Mucosa of gallbladder (tissue), 1 donor: ENCODE measurements at regions not wholly inside any gene's neighbourhood (a gene's known extent, or its start where the extent isn't known, plus 50 kb on each side); places are given as distances from the start of the nearest gene placed in this dataset.
"Not testable (repeated sequence)": the region's sequence is repeated elsewhere in the genome, so short reads cannot be mapped to it uniquely, and the experiment has no call there.

Experiments
- DNase-seq: peaks from one replicate; pipeline ENCODE4 v3.0.0-alpha.2; 2020; ENCODE audit warnings: low spot score
- donor health status: DM: no; HTN: no; CAD: no.

DNA sequence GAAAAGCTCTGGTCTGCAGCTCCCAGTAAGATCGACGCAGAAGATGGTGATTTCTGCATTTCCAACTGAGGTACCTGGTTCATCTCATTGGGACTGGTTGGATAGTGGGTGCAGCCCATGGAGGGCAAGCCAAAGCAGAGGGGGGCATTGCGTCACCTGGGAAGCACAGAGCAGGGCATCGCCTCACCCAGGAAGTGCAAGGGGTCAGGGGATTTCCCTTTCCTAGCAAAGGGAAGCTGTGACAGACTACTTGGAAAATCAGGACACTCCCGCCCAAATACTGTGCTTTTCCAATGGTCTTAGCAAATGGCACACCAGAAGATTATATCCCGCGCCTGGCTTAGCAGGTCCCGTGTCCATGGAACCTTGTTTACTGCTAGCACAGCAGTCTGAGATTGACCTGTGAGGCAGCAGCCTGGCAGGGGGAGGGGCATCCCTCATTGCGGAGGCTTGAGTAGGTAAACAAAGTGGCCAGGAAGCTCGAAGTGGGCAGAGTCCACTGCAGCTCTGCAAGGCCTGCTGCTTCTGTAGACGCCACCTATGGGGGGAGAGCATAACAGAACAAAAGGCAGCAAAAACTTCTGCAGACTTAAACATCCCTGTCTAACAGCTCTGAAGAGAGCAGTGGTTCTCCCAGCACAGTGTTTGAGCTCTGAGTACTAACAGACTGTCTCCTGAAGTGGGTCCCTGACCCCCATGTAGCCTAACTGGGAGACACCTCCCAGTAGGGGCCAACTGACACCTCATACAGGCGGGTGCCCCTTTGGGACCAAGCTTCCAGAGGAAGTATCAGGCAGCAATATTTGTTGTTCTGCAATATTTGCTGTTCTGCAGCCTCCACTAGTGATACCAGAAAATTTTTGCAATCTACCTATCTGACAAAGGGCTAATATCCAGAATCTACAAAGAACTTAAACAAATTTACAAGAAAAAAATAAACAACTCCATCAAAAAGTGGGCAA lies 871.7 kb downstream of the IGSF11 start:
- DNase-seq: not testable (repeated sequence)

DNA sequence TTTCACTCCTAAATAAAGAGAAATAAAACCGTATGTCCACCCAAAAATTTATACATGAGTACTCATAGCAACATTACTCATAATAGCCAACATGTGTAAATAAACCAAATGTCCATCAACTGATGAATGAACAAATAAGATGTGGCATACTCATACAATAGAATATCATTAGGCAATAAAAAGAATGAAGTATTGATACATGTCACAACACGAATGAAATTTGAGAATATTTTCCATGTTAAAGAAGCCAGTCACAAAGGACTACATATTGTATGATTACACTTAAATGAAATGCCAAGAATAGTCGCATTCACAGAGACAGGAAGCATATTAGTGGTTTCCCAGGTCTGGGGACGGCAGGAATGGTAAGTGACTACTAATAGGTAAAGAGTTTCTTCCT lies 869.2 kb downstream of the IGSF11 start:
- no peak for DNase-seq

DNA sequence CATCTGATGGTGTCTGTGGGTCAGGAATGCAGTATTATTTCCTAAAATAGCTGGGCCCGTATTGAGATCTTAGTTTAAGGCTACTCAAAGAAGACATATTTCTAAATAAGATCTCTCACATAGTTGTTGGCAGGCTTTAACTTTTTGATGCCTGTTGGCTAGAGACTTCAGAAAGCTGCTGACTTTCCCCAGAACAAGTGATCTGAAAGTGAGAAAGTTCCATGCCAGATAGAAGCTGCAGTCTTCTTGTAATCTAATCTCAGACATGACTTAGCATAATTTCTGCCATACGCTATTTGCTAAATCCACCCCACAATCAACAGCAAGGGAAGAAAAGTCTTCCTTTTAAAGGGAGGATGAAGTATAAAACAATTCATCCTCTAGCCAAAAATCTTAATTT lies 867.1 kb downstream of the IGSF11 start:
- no peak for DNase-seq

GRCh38 chr3:118168175-118168574 lies 866.5 kb downstream of the IGSF11 start:
- DNase-seq: no peak

- no peak for DNase-seq
Observed at GRCh38 chr3:118171236-118171852, 863.3 kb downstream of the IGSF11 start.

DNA sequence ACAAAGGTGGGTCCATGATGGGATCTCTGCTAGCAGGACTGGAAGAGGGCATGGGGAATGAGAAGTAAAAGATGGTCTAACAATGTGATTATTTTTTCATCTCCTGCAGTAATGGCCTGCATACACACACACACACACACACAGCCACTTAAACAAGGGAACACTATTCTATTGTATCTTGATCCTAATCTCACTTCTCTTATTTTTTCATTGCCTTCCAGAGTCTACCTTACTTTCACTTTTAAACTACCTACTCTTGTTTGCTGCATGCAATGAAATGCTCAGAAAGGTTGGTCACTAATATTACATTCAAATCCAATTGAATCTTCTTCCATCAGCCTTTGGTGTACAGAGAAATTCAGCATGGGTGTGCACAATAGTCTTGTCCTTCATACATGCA lies 853.8 kb downstream of the IGSF11 start:
- no peak for DNase-seq

DNA sequence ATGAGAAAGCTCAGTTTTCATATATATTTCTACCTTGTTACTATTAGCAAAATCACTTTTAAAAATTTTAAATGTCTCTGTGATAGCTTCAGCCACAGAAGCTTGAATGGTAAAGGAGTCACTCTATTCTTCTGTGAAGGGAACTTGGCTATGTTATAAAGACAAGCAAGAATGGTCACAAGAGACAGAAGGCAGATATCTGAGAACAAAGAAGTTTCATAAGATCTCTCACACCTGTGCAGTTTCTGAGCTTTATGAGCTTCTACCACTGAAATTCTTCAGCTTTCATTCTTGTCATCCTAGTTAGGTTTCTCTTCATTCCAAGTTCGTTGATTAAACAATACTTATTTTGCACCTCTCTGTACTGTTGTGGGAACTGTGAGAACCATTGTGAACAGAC lies 853.4 kb downstream of the IGSF11 start:
- no peak for DNase-seq

DNA sequence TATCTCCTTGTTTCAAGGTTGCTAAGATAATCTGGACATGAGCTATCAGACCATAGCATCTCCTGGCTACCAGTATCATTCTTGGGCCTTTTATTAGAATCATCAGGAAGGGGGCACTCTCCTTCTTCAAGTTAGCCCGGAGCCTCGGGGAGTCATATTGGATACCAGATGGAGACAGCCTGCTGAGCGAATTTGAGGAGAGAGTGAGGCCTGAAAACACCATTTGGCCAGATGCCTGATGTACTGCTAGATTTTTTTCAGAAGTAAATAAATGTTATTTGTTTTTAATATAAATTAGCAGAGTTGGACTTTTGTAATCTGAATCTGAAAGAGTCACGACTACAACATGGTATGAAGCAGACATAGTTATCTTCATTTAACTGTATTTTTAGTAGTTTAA lies 848.6 kb downstream of the IGSF11 start:
- DNase-seq: no peak

DNA sequence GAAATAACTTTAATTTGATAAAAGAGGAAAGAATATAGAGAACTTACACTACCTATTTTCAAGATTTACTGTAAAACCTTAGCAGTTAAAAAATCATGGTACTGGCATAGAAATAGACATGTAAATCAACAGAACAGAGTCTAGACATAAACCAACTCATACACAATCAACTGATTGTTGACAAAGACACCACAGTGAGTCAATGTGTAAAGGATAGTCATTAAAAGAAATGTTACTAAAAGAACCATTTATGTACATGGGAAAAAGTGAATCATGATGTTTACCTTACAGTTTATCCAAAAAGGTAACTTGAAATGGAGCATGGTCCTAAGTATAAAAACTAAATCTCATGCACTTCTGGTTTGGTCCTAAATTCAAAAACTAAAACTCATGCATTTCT lies 847.4 kb downstream of the IGSF11 start:
- DNase-seq: no peak

- DNase-seq: no peak
Observed at GRCh38 chr3:118196183-118196582, 838.5 kb downstream of the IGSF11 start.

- no peak for DNase-seq
Observed at GRCh38 chr3:118199044-118199443, 835.6 kb downstream of the IGSF11 start.

GRCh38 chr3:118204052-118204656 lies 830.5 kb downstream of the IGSF11 start:
- no peak for DNase-seq

GRCh38 chr3:118207271-118207670 lies 827.4 kb downstream of the IGSF11 start:
- no peak for DNase-seq

GRCh38 chr3:118208642-118209041 lies 826.0 kb downstream of the IGSF11 start:
- DNase-seq: no peak

DNA sequence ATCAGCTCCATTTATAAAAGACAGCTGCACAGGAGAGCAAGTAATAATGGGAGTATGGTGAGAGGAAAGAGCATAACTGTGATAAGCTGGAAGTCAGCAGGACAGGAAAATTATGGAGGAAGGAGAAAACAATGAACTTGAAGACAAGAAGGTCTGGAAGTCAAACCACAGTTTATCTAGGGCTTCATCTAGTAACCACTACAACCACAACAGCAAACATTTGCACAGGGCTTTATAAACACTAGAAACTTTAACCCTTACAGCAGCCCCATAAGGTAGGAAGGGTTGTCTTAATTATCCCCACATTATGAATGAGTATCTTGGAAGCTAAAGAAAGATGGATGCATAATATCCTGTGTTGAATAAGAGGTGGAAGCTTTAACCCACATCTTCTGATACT lies 820.8 kb downstream of the IGSF11 start:
- DNase-seq: no peak

DNA sequence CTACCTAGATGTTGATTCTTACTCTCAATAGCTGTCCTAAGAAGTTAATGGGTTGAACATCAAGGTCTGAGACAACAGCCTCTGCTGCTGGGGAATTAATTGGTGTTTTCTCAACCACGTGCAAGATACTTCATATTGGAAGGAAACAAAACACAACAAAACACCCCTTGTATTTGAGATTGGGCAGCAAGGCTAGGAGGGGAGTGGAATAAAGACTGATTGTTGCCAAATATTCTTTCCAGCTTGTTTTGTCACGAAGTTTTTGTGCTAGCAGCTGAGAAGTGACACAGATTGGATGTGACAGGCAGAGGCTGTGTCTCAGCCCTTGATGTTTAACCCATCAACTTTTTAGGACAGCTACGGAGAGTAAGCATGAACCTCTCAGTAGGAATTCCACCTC lies 808.4 kb downstream of the IGSF11 start:
- DNase-seq: no peak

- DNase-seq: no peak
Observed at GRCh38 chr3:118227191-118227590, 807.5 kb downstream of the IGSF11 start.

DNA sequence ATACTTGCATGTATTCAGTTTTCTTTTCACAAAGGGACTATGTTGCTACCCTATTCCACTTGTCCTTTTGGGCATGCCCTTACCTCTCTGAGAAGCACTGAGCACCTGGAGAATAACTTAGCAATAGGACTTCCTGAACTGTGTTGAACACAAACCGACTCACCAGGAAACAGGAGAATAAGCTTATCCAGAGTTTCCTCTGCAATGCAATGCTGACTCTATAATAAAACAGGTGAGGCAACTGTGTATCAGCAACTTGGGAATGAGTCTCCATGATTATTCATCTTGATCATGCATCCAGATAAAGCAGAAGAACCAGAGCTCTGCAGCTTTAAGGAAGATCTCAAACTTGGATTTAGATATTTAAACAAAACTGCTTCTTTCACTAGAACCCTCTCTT lies 806.5 kb downstream of the IGSF11 start:
- no peak for DNase-seq

DNA sequence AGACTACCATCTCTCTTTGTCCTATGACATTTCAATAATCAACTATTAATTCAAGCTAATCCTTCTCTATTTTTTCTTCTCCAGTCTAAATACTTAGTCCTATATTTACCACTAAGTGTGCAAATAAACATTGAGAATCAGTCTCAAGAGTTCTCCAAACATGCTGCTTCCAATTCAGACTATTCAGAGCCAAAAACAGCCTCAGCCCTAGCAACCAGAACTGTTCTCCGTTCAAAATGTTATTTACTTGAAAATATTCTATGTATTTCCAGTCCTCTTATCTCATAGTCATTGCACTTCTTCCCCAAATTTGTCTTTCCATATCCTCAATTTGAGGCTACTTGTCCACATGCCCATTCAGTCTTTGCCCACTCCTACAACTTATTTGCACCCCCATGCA lies 805.5 kb downstream of the IGSF11 start:
- DNase-seq: no peak

DNA sequence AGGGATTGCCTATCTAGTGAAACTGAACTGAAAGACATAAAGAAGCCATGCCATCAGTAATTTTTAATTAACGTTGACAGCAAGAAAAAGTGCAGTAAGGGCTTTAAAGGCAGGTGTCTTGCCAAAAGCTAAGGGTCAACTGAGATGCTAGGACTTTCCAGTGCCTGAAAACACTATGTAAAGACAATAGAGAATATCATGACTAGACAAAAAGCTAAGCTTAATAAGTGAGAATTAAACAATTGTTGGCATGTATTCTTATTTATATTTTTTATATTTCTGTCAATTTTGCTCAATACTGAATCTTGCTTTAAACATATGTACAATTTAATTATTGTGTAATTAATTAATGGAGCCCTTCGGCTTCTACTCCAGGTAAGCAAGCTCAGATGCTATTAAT lies 803.1 kb downstream of the IGSF11 start:
- no peak for DNase-seq

DNA sequence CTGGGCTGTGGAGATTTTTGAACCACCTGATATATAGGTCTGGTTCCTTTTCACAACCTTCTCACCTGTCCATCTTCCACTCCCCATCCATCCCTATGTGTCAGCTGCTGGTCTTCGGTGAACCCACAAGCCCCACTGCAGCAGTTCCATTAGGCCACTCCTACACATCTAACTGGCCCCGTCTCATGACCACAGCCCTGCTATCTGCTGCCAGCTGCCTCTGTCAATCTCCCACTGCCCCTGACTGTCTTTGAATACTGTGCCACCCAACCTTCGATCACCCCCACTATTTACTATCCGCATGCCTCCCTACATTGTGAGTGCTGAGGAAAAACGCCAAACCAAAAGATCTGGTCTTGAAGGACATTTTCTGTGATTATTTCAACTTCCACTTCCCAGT lies 795.4 kb downstream of the IGSF11 start:
- no peak for DNase-seq

DNA sequence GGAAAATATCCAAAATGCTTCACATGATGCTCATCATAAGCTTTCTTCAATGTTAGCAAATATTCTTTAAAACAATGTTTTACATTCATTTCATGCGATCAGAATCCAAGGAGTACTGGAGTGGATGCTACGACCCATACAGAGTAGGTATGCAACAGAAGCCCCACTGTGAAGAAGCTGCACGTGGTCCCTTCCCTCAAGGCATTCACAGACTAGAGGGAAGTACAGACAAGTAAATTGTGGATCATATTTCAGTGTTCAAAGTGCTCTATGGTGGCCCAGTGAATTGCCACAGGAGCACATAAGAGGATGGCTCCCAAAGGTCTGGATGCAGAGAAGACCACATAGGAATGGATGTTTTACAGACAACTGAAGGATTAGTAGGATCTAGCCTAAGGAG lies 789.9 kb downstream of the IGSF11 start:
- DNase-seq: no peak

- no peak for DNase-seq
Observed at GRCh38 chr3:118245312-118245711, 789.3 kb downstream of the IGSF11 start.
